IMR-90 (cell line): ENCODE measurements at regions not wholly inside any gene's neighbourhood (a gene's known extent, or its start where the extent isn't known, plus 50 kb on each side); places are given as distances from the start of the nearest gene placed in this dataset.

Source experiments
- CEBPB ChIP-seq: IDR thresholded peaks from 2 replicates; pipeline ENCODE4 v1.6.1; 2012; ENCODE audit warnings: low read depth, low read length, improper control_type of control experiment
- MAFK ChIP-seq: IDR thresholded peaks from 2 replicates; pipeline ENCODE4 v1.6.1; 2012; ENCODE audit warnings: low read depth, low read length, improper control_type of control experiment
- POLR2A ChIP-seq: IDR thresholded peaks from 2 replicates; pipeline ENCODE4 v1.6.1; 2012; ENCODE audit warnings: mild to moderate bottlenecking, low read depth, low read length
- RFX5 ChIP-seq: IDR thresholded peaks from 2 replicates; pipeline ENCODE4 v1.8.0; 2012; ENCODE audit warnings: low read depth, mild to moderate bottlenecking, low read length, moderate library complexity
- TF ChIP-seq, protein P1 (sequence below): conservative IDR thresholded peaks from 2 replicates; pipeline ENCODE4 v1.5.1; 2012; ENCODE audit warnings: mild to moderate bottlenecking, low read depth, low read length, improper control_type of control experiment

DNA sequence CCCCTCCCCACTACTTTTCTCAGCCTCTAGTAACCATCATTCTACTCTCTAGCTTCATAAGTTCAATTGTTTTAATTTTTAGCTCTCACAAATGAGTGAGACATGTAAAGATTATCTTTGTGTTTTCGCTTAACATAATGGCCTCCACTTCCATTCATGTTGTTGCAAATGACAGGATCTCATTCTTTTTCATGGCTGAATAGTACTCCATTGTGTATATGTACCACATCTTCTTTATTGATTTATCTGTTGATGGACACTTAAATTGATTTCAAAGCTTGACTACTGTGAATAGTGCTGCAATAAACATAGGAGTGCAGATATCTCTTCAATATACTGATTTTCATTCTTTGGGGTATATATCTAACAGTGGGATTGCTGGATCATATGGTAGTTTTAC, 699.8 kb upstream of the NR2F2 start:
- TF ChIP-seq, protein P1, sequence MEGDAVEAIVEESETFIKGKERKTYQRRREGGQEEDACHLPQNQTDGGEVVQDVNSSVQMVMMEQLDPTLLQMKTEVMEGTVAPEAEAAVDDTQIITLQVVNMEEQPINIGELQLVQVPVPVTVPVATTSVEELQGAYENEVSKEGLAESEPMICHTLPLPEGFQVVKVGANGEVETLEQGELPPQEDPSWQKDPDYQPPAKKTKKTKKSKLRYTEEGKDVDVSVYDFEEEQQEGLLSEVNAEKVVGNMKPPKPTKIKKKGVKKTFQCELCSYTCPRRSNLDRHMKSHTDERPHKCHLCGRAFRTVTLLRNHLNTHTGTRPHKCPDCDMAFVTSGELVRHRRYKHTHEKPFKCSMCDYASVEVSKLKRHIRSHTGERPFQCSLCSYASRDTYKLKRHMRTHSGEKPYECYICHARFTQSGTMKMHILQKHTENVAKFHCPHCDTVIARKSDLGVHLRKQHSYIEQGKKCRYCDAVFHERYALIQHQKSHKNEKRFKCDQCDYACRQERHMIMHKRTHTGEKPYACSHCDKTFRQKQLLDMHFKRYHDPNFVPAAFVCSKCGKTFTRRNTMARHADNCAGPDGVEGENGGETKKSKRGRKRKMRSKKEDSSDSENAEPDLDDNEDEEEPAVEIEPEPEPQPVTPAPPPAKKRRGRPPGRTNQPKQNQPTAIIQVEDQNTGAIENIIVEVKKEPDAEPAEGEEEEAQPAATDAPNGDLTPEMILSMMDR, result no peak
- TF ChIP-seq RFX5, result no peak
- no peak for TF ChIP-seq CEBPB
- no peak for TF ChIP-seq MAFK
- TF ChIP-seq POLR2A, result no peak
